ENCODE measurements at regions not wholly inside any gene's neighbourhood (a gene's known extent, or its start where the extent isn't known, plus 50 kb on each side); places are given as distances from the start of the nearest gene placed in this dataset.

DNA sequence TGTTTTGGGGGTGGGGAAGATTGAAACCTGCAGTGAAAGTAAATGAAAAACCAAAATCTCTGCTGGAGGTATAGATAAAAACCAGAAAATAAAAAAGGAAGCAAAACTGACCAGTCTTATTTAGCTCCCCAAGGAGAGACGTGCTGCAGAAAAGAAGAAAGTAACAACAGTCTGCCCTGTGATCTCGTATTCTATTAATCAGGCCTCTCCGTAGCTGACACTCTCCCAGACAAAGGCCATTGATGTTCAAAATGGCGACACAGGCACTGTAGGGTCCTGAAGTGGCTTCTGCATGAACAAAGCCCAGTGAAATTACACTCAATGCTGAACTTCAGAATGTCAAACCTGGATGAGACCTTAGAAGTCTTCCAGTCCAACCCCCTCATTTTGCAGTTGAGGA lies 106.6 kb downstream of the NXPE2 start:
- no peak for TF ChIP-seq EZH2 (IDR thresholded peaks at IDR 0.05)
- TF ChIP-seq POLR2AphosphoS5 (IDR thresholded peaks at IDR 0.05; ENCODE audit: borderline replicate concordance, low read depth, low read length), result no peak
